CD4-positive, alpha-beta T cell (primary cell): ENCODE measurements at regions not wholly inside any gene's neighbourhood (a gene's known extent, or its start where the extent isn't known, plus 50 kb on each side); places are given as distances from the start of the nearest gene placed in this dataset.

Experiments used
- ATAC-seq: fragments of 200-7000 bp; cut with Tn5 transposase; one replicate; pipeline ENCODE4 v1.10.0; 2022; ENCODE audit warnings: mild to moderate bottlenecking; ENCODE audit not compliant: poor library complexity
- CTCF ChIA-PET: fragments of 350-600 bp; sonication (Branson Sonifier 250); formaldehyde crosslinking; loops from one replicate; lab custom pipeline; 2021; ENCODE audit warnings: antibody characterized with exemption, inconsistent platforms; lab: Charles Lee
- POLR2A ChIA-PET: fragments of 350-600 bp; sonication (Branson Sonifier 250); formaldehyde crosslinking; loops from one replicate; lab custom pipeline; 2021; ENCODE audit warnings: antibody characterized with exemption, inconsistent platforms; lab: Charles Lee
- DNase-seq, 14 experiments: peaks; one replicate each; pipeline ENCODE4 v3.0.0-alpha.2; 2013 to 2020; ENCODE audit warnings: mixed read lengths in 2 of 14
- H3K27ac ChIP-seq, 2 donors: one replicate each; pipeline versions ENCODE4 v1.5.1 to v1.7.0; 2013; ENCODE audit warnings: low read length in 2 of 2, low read depth in 1 of 2, mild to moderate bottlenecking in 1 of 2
- H3K27me3 ChIP-seq, 2 experiments: 1 replicate in 1 of 2; 2 replicates in 1 of 2; pipeline versions ENCODE4 v1.6.1 to v1.7.0; 2013; ENCODE audit warnings: low read length in 2 of 2, control low read depth in 1 of 2, mild to moderate bottlenecking in 1 of 2, moderate library complexity in 1 of 2; ENCODE audit not compliant: insufficient read depth in 2 of 2, control insufficient read depth in 1 of 2
- H3K36me3 ChIP-seq: one replicate; pipeline ENCODE4 v1.6.1; 2013; ENCODE audit warnings: low read length, control low read depth; ENCODE audit not compliant: insufficient read depth
- H3K4me1 ChIP-seq: one replicate; pipeline ENCODE4 v1.6.1; 2013; ENCODE audit warnings: low read length, control low read depth; ENCODE audit not compliant: insufficient read depth
- H3K4me3 ChIP-seq: one replicate; pipeline ENCODE4 v1.5.1; 2013; ENCODE audit warnings: mild to moderate bottlenecking, low read length, moderate library complexity
- H3K9me3 ChIP-seq, 2 experiments: 1 replicate in 1 of 2; 2 replicates in 1 of 2; pipeline versions ENCODE4 v1.6.1 to v1.7.0; 2013; ENCODE audit warnings: low read length in 2 of 2, mild to moderate bottlenecking in 2 of 2, control low read depth in 1 of 2, moderate library complexity in 1 of 2; ENCODE audit not compliant: control insufficient read depth in 1 of 2, insufficient read depth in 1 of 2
- H3K27ac Mint-ChIP-seq: one replicate; pipeline ENCODE4 v1.8.0; 2020; ENCODE audit warnings: mixed read lengths
- H3K27me3 Mint-ChIP-seq: one replicate; pipeline ENCODE4 v1.8.0; 2021; ENCODE audit warnings: mixed read lengths
- H3K36me3 Mint-ChIP-seq: one replicate; pipeline ENCODE4 v1.8.0; 2021; ENCODE audit warnings: low read depth, mixed read lengths
- H3K4me1 Mint-ChIP-seq: one replicate; pipeline ENCODE4 v1.8.0; 2021; ENCODE audit warnings: low read depth, mixed read lengths
- H3K4me3 Mint-ChIP-seq: one replicate; pipeline ENCODE4 v1.8.0; 2020; ENCODE audit warnings: mild to moderate bottlenecking, mixed read lengths
- H3K9me3 Mint-ChIP-seq: one replicate; pipeline ENCODE4 v1.8.0; 2020; ENCODE audit warnings: mixed read lengths
- CTCF ChIP-seq: fragments of 200-600 bp; IDR thresholded peaks from one replicate; pipeline ENCODE4 v1.8.0; 2022; ENCODE audit warnings: antibody characterized with exemption, mild to moderate bottlenecking
- intact Hi-C, 2 experiments: fragments of 100-400 bp; cut with DNase I in 1 of 2; cut with micrococcal nuclease in 1 of 2; formaldehyde crosslinking; loops; one replicate each; pipeline versions ENCODE4 v1.15.1 to v1.9.0; 2023 to 2025; cut with DNase I, micrococcal nuclease

- Mint-ChIP-seq H3K27me3 (peaks cover 4% of the 10 kb centered on the region), H3K4me1 (no peaks in the 10 kb centered on the region), H3K27ac (no peak overlapping the region), H3K9me3 (no peaks in the 10 kb centered on the region), H3K36me3 (no peaks in the 10 kb centered on the region), H3K4me3 (no peak overlapping the region)
- ChIA-PET CTCF (no interaction called here), POLR2A (no interaction called here)
- DNase-seq (no peak), ATAC-seq (no peak)
- H3K9me3 ChIP-seq = no peaks in the 10 kb centered on the region
- H3K36me3 ChIP-seq = no peaks in the 10 kb centered on the region
- TF ChIP-seq CTCF = no peak
- no peaks in the 10 kb centered on the region for H3K4me1 ChIP-seq
- no peak overlapping the region for H3K4me3 ChIP-seq
- intact Hi-C loops = no loop called here
- no peaks in the 10 kb centered on the region for H3K27me3 ChIP-seq
- H3K27ac ChIP-seq = no peak overlapping the region
These were observed 49.8 kb downstream of the PLCE1 start for GRCh38 chr10:94043431-94043990.

- ChIA-PET CTCF (no interaction called here), POLR2A (no interaction called here)
- Histone ChIP-seq H3K27ac (no peak overlapping the region), H3K9me3 (no peaks in the 10 kb centered on the region), H3K4me3 (no peak overlapping the region), H3K4me1 (no peaks in the 10 kb centered on the region), H3K27me3 (no peaks in the 10 kb centered on the region), H3K36me3 (no peaks in the 10 kb centered on the region)
- Mint-ChIP-seq H3K4me3 (no peak overlapping the region), H3K27me3 (peaks cover 17% of the 10 kb centered on the region), H3K9me3 (no peaks in the 10 kb centered on the region), H3K27ac (no peak overlapping the region), H3K4me1 (no peaks in the 10 kb centered on the region), H3K36me3 (no peaks in the 10 kb centered on the region)
- no peak for DNase-seq
- no peak for TF ChIP-seq CTCF
- ATAC-seq = no peak
- intact Hi-C loops = no loop called here
These were observed 52.4 kb downstream of the PLCE1 start for GRCh38 chr10:94046098-94046497.

GRCh38 chr10:94047293-94047692, 53.6 kb downstream of the PLCE1 start:
- Histone ChIP-seq H3K9me3 (no peaks in the 10 kb centered on the region), H3K36me3 (no peaks in the 10 kb centered on the region), H3K4me3 (no peak overlapping the region), H3K27me3 (no peaks in the 10 kb centered on the region), H3K27ac (no peak overlapping the region), H3K4me1 (no peaks in the 10 kb centered on the region)
- Mint-ChIP-seq H3K4me3 (no peak overlapping the region), H3K9me3 (no peaks in the 10 kb centered on the region), H3K36me3 (no peaks in the 10 kb centered on the region), H3K4me1 (no peaks in the 10 kb centered on the region), H3K27ac (no peak overlapping the region), H3K27me3 (peaks cover 17% of the 10 kb centered on the region)
- no peak for DNase-seq
- CTCF ChIA-PET = no interaction called here
- no peak for TF ChIP-seq CTCF
- POLR2A ChIA-PET = no interaction called here
- ATAC-seq = no peak
- intact Hi-C loops = no loop called here
